HepG2 (cell line): ENCODE measurements at regions not wholly inside any gene's neighbourhood (a gene's known extent, or its start where the extent isn't known, plus 50 kb on each side); places are given as distances from the start of the nearest gene placed in this dataset.

Experiments used
- ATAD3A ChIP-seq: sonication (generic); formaldehyde crosslinking; IDR thresholded peaks from 2 replicates; pipeline ENCODE4 v1.4.0; 2020; ENCODE audit warnings: missing genetic modification reagents
- ATF2 ChIP-seq: sonication (generic); formaldehyde crosslinking; IDR thresholded peaks from 2 replicates; pipeline ENCODE4 v1.4.0; 2020; ENCODE audit warnings: missing genetic modification reagents
- CENPBD1 ChIP-seq: sonication (generic); formaldehyde crosslinking; IDR thresholded peaks from 2 replicates; pipeline ENCODE4 v1.8.0; 2022; ENCODE audit warnings: missing genetic modification reagents, low read depth, mild to moderate bottlenecking, borderline replicate concordance
- CREM ChIP-seq, 2 experiments: sonication (generic) in 1 of 2; formaldehyde crosslinking in 1 of 2; IDR thresholded peaks; 2 replicates each; pipeline versions ENCODE4 v1.4.0 to v1.6.1; 2016 to 2020; ENCODE audit warnings: antibody characterized with exemption in 1 of 2, mild to moderate bottlenecking in 1 of 2, missing genetic modification reagents in 1 of 2
- ETV6 ChIP-seq: sonication (generic); formaldehyde crosslinking; conservative IDR thresholded peaks from 2 replicates; pipeline ENCODE4 v1.4.0; 2020; ENCODE audit warnings: missing genetic modification reagents
- FOSL2 ChIP-seq: sonication (generic); formaldehyde crosslinking; IDR thresholded peaks from 2 replicates; pipeline ENCODE4 v1.4.0; 2020; ENCODE audit warnings: missing genetic modification reagents
- FOXA1 ChIP-seq, 2 experiments: fragments of 450-650 bp in 1 of 2; sonication (generic) in 1 of 2; formaldehyde crosslinking in 1 of 2; IDR thresholded peaks; 2 replicates each; pipeline versions ENCODE4 v1.4.0 to v1.6.1; 2016 to 2020; ENCODE audit warnings: missing genetic modification reagents in 1 of 2
- KAT2B ChIP-seq: fragments of 150-350 bp; IDR thresholded peaks from 2 replicates; pipeline ENCODE4 v1.6.1; 2014; ENCODE audit warnings: low read depth, low read length, borderline replicate concordance
- KDM5A ChIP-seq: fragments of 200-600 bp; sonication (generic); IDR thresholded peaks from 2 replicates; pipeline ENCODE4 v1.7.0; 2018; ENCODE audit warnings: antibody characterized with exemption, mild to moderate bottlenecking, low read length, borderline replicate concordance
- KDM5B ChIP-seq: sonication (generic); formaldehyde crosslinking; IDR thresholded peaks from 2 replicates; pipeline ENCODE4 v1.4.0; 2020; ENCODE audit warnings: missing genetic modification reagents, mild to moderate bottlenecking, borderline replicate concordance
- KLF11 ChIP-seq: IDR thresholded peaks from 2 replicates; pipeline ENCODE4 v1.6.1; 2016; ENCODE audit warnings: missing compliant biosample characterization
- MXD4 ChIP-seq: IDR thresholded peaks from 2 replicates; pipeline ENCODE4 v1.6.1; 2016; ENCODE audit warnings: mild to moderate bottlenecking, missing biosample characterization, missing genetic modification reagents
- NFRKB ChIP-seq: fragments of 450-650 bp; IDR thresholded peaks from 2 replicates; pipeline ENCODE4 v1.6.1; 2017
- NR2C2 ChIP-seq: sonication (generic); formaldehyde crosslinking; IDR thresholded peaks from 2 replicates; pipeline ENCODE4 v1.4.0; 2020; ENCODE audit warnings: missing genetic modification reagents, mild to moderate bottlenecking, moderate library complexity, borderline replicate concordance
- RBM39 ChIP-seq: fragments of 200-400 bp; formaldehyde crosslinking; IDR thresholded peaks from one replicate; pipeline ENCODE4 v1.6.1; 2018; ENCODE audit warnings: antibody characterized with exemption, mild to moderate bottlenecking, low read depth, low read length; ENCODE audit not compliant: poor library complexity, severe bottlenecking
- REPIN1 ChIP-seq: sonication (generic); formaldehyde crosslinking; IDR thresholded peaks from 2 replicates; pipeline ENCODE4 v1.8.0; 2022; ENCODE audit warnings: missing genetic modification reagents, low read depth, mild to moderate bottlenecking, borderline replicate concordance
- SIN3A ChIP-seq: IDR thresholded peaks from 2 replicates; pipeline ENCODE4 v1.6.1; 2011; ENCODE audit warnings: low read depth, mild to moderate bottlenecking, control low read depth, low read length, borderline replicate concordance
- TP53 ChIP-seq: sonication (generic); formaldehyde crosslinking; conservative IDR thresholded peaks from 2 replicates; pipeline ENCODE4 v1.4.0; 2020; ENCODE audit warnings: missing genetic modification reagents
- ZMYM2 ChIP-seq: sonication (generic); formaldehyde crosslinking; IDR thresholded peaks from 2 replicates; pipeline ENCODE4 v1.8.0; 2022; ENCODE audit warnings: mild to moderate bottlenecking, missing genetic modification reagents
- ZNF142 ChIP-seq: sonication (generic); formaldehyde crosslinking; IDR thresholded peaks from 2 replicates; pipeline ENCODE4 v1.4.0; 2020; ENCODE audit warnings: missing genetic modification reagents
- ZNF572 ChIP-seq: sonication (generic); formaldehyde crosslinking; IDR thresholded peaks from 2 replicates; pipeline ENCODE4 v1.5.1; 2020; ENCODE audit warnings: mild to moderate bottlenecking, missing genetic modification reagents

- TF ChIP-seq TP53 (CRISPR knock-in tag) (no peak), CREM (IDR thresholded peaks at IDR 0.05) (no peak), CREM (CRISPR knock-in tag; IDR thresholded peaks at IDR 0.05) (no peak), CENPBD1 (no peak), ATAD3A (CRISPR knock-in tag) (no peak), RBM39 (no peak), MXD4 (CRISPR knock-in tag) (no peak), ZMYM2 (CRISPR knock-in tag) (no peak), ZNF142 (CRISPR knock-in tag) (no peak), FOSL2 (CRISPR knock-in tag) (peak; percentile 61; the same call in 1 of the 2 replicates), ETV6 (CRISPR knock-in tag) (no peak), KAT2B (no peak), ZNF572 (CRISPR knock-in tag) (no peak), NR2C2 (no peak), SIN3A (no peak), KDM5A (no peak), KDM5B (CRISPR knock-in tag) (no peak), ATF2 (no peak), NFRKB (no peak), REPIN1 (no peak), KLF11 (CRISPR knock-in tag) (no peak), FOXA1 (IDR thresholded peaks at IDR 0.05) (0 out of 2 replicates have a peak, but pooled peaks have one; percentile 36), FOXA1 (CRISPR knock-in tag; IDR thresholded peaks at IDR 0.05) (peak; percentile 45; the same call in 1 of the 2 replicates)
Observed at GRCh38 chr5:57335092-57335660, 147.4 kb downstream of the ACTBL2 start (continued).
